ENCODE measurements at regions not wholly inside any gene's neighbourhood (a gene's known extent, or its start where the extent isn't known, plus 50 kb on each side); places are given as distances from the start of the nearest gene placed in this dataset.

DNA sequence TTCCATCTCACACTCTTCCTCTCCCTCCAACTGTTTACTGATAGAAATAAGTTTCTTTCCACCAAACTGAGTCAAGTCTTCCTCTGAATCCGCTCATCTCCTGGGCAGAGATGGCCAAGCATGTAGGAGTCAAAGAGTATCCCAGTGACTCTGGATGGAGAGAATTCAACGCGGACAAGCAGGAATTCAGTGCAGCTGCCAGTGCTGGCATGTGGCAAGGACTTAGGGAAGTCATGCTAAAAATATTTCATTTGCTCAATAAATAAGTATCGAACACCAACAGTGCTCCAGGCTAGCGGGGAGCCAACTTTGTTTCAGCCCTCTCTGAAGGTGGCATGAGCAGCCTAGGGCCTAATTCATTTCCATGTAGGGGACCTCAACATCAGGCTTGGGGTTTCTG is 351.6 kb upstream of the ZMIZ1 start:
- no peak for DNase-seq
- no peak overlapping the region for H3K4me3 ChIP-seq (ENCODE audit: low read length)
- no peaks in the 10 kb centered on the region for H3K27me3 ChIP-seq (ENCODE audit: control insufficient read depth, insufficient read depth, low read length)
- no peaks in the 10 kb centered on the region for H3K4me1 ChIP-seq (ENCODE audit: control insufficient read depth, insufficient read depth, low read length)
- no peaks in the 10 kb centered on the region for H3K9me3 ChIP-seq (ENCODE audit: control insufficient read depth, low read depth, low read length)
- no CpG with 5 or more reads among the region's 5 CpGs for WGBS (ENCODE audit: insufficient coverage, low lambda C conversion rate)
- no peak overlapping the region for H3K27ac ChIP-seq (ENCODE audit: low read length)
- no peaks in the 10 kb centered on the region for H3K36me3 ChIP-seq (ENCODE audit: control insufficient read depth, insufficient read depth, low read length)

- Histone ChIP-seq H3K4me1 (ENCODE audit: control insufficient read depth, insufficient read depth, low read length) (no peaks in the 10 kb centered on the region), H3K4me3 (ENCODE audit: low read length) (no peak overlapping the region), H3K27ac (ENCODE audit: low read length) (no peak overlapping the region), H3K9me3 (ENCODE audit: control insufficient read depth, low read depth, low read length) (no peaks in the 10 kb centered on the region), H3K36me3 (ENCODE audit: control insufficient read depth, insufficient read depth, low read length) (no peaks in the 10 kb centered on the region), H3K27me3 (ENCODE audit: control insufficient read depth, insufficient read depth, low read length) (no peaks in the 10 kb centered on the region)
- no CpG with 5 or more reads among the region's 2 CpGs for WGBS (ENCODE audit: insufficient coverage, low lambda C conversion rate)
- DNase-seq, result no peak
Measured at GRCh38 chr10:78718032-78718572, 350.7 kb upstream of the ZMIZ1 start.

- Histone ChIP-seq H3K4me3 (ENCODE audit: low read length) (no peak overlapping the region), H3K4me1 (ENCODE audit: control insufficient read depth, insufficient read depth, low read length) (no peaks in the 10 kb centered on the region), H3K27ac (ENCODE audit: low read length) (no peak overlapping the region), H3K27me3 (ENCODE audit: control insufficient read depth, insufficient read depth, low read length) (no peaks in the 10 kb centered on the region), H3K9me3 (ENCODE audit: control insufficient read depth, low read depth, low read length) (no peaks in the 10 kb centered on the region), H3K36me3 (ENCODE audit: control insufficient read depth, insufficient read depth, low read length) (no peaks in the 10 kb centered on the region)
- WGBS (ENCODE audit: insufficient coverage, low lambda C conversion rate), result no CpG with 5 or more reads among the region's 10 CpGs
- no peak for DNase-seq
Measured at GRCh38 chr10:78719276-78719675, 349.5 kb upstream of the ZMIZ1 start.

DNA sequence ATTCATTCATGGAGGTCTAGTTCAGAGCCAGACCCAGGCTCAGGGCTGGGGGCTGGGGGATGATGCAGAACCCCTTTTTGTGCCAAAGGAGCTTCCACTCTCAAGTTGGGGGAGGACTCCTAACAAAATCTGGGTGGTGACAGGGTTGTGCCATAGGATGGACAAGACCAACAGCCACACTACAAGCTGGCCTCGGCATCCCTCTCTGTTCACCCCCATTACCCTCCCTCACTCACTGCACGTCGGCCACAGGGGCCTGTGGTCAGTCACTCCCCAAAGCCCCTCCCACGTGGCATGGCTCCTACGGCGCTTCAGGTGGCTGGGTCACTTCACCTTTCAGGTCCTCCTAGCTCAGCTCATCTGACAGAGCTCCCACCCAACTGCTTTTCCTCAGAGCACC is 348.7 kb upstream of the ZMIZ1 start:
- Histone ChIP-seq H3K36me3 (ENCODE audit: control insufficient read depth, insufficient read depth, low read length) (no peaks in the 10 kb centered on the region), H3K4me3 (ENCODE audit: low read length) (no peak overlapping the region), H3K4me1 (ENCODE audit: control insufficient read depth, insufficient read depth, low read length) (no peaks in the 10 kb centered on the region), H3K9me3 (ENCODE audit: control insufficient read depth, low read depth, low read length) (no peaks in the 10 kb centered on the region), H3K27ac (ENCODE audit: low read length) (no peak overlapping the region), H3K27me3 (ENCODE audit: control insufficient read depth, insufficient read depth, low read length) (no peaks in the 10 kb centered on the region)
- no CpG with 5 or more reads among the region's 6 CpGs for WGBS (ENCODE audit: insufficient coverage, low lambda C conversion rate)
- DNase-seq, result no peak

GRCh38 chr10:78721231-78721630 is 347.5 kb upstream of the ZMIZ1 start:
- H3K4me3 ChIP-seq (ENCODE audit: low read length), result no peak overlapping the region
- no CpG with 5 or more reads among the region's 1 CpG for WGBS (ENCODE audit: insufficient coverage, low lambda C conversion rate)
- no peak overlapping the region for H3K27ac ChIP-seq (ENCODE audit: low read length)
- H3K36me3 ChIP-seq (ENCODE audit: control insufficient read depth, insufficient read depth, low read length), result no peaks in the 10 kb centered on the region
- H3K27me3 ChIP-seq (ENCODE audit: control insufficient read depth, insufficient read depth, low read length), result no peaks in the 10 kb centered on the region
- no peak for DNase-seq
- H3K9me3 ChIP-seq (ENCODE audit: control insufficient read depth, low read depth, low read length), result no peaks in the 10 kb centered on the region
- H3K4me1 ChIP-seq (ENCODE audit: control insufficient read depth, insufficient read depth, low read length), result no peaks in the 10 kb centered on the region

DNA sequence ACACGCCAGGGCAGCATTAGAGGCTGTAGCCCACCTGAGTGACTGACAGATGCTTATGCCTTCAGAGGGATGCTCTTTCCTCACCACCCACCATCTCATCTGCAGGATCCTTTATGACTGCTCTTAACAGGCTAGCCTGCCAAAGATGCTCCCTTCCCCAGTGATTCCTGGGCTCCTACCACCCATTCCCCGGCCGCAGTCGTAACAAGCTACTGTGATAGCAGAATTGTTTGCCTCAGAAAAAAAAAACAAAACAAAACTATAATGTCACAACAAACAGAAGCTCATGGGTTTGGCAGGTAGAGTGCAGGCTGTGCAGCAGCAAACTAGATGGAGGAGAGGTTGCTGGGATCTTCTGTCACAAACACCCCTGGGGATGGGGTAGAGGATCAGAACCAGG is 343.9 kb upstream of the ZMIZ1 start:
- Histone ChIP-seq H3K27me3 (ENCODE audit: control insufficient read depth, insufficient read depth, low read length) (no peaks in the 10 kb centered on the region), H3K36me3 (ENCODE audit: control insufficient read depth, insufficient read depth, low read length) (no peaks in the 10 kb centered on the region), H3K4me3 (ENCODE audit: low read length) (no peak overlapping the region), H3K4me1 (ENCODE audit: control insufficient read depth, insufficient read depth, low read length) (no peaks in the 10 kb centered on the region), H3K27ac (ENCODE audit: low read length) (no peak overlapping the region), H3K9me3 (ENCODE audit: control insufficient read depth, low read depth, low read length) (no peaks in the 10 kb centered on the region)
- 100% methylated on average over 3 of the region's 4 CpGs for WGBS (ENCODE audit: insufficient coverage, low lambda C conversion rate)
- no peak for DNase-seq

DNA sequence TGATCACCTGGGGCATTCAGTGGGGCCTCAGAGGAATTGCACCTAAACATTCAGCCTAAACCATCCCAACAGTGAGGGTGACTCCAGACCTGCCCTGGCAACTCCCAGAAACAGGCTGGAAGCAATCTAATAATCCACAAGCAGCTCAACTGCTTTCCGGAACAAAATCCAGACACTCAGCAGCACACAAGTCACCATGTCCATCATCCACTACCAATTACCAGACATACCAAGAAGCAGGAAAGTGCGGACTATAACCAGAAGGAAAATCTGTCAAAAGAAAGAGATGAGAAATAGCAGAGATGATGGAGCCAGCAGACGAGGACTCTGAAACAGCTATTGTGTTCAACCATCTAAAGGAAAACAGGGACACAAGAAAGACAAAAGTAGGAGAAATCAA is 342.6 kb upstream of the ZMIZ1 start:
- H3K36me3 ChIP-seq (ENCODE audit: control insufficient read depth, insufficient read depth, low read length), result no peaks in the 10 kb centered on the region
- no peak overlapping the region for H3K27ac ChIP-seq (ENCODE audit: low read length)
- H3K4me3 ChIP-seq (ENCODE audit: low read length), result no peak overlapping the region
- no peaks in the 10 kb centered on the region for H3K27me3 ChIP-seq (ENCODE audit: control insufficient read depth, insufficient read depth, low read length)
- WGBS (ENCODE audit: insufficient coverage, low lambda C conversion rate), result 95% methylated on average over 2 of the region's 3 CpGs
- no peaks in the 10 kb centered on the region for H3K9me3 ChIP-seq (ENCODE audit: control insufficient read depth, low read depth, low read length)
- DNase-seq, result no peak
- no peaks in the 10 kb centered on the region for H3K4me1 ChIP-seq (ENCODE audit: control insufficient read depth, insufficient read depth, low read length)

DNA sequence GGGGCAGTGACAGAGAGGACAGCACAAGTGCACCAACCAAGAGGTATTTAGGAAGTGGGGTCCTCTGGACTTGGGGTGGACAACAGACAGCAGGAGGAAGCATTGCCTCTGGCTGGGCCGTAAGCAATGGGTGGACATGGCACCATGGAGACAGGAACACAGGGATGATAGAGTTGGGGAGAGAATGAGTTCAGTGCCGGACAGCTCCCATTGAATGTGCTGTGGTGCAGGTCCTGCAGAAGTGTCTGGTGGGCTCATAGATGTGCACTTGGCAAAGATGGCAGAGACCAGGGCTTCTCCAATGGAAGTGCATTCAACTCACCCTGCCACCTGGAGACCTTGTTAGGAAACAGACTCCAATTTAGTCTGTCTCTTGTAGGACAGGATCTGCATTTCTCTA is 341.5 kb upstream of the ZMIZ1 start:
- WGBS (ENCODE audit: insufficient coverage, low lambda C conversion rate), result no CpG with 5 or more reads among the region's 2 CpGs
- no peak for DNase-seq
- Histone ChIP-seq H3K9me3 (ENCODE audit: control insufficient read depth, low read depth, low read length) (no peaks in the 10 kb centered on the region), H3K27me3 (ENCODE audit: control insufficient read depth, insufficient read depth, low read length) (no peaks in the 10 kb centered on the region), H3K27ac (ENCODE audit: low read length) (no peak overlapping the region), H3K4me1 (ENCODE audit: control insufficient read depth, insufficient read depth, low read length) (no peaks in the 10 kb centered on the region), H3K4me3 (ENCODE audit: low read length) (no peak overlapping the region), H3K36me3 (ENCODE audit: control insufficient read depth, insufficient read depth, low read length) (no peaks in the 10 kb centered on the region)

GRCh38 chr10:78727728-78728127 is 341.0 kb upstream of the ZMIZ1 start:
- Histone ChIP-seq H3K36me3 (ENCODE audit: control insufficient read depth, insufficient read depth, low read length) (no peaks in the 10 kb centered on the region), H3K27me3 (ENCODE audit: control insufficient read depth, insufficient read depth, low read length) (no peaks in the 10 kb centered on the region), H3K27ac (ENCODE audit: low read length) (no peak overlapping the region), H3K4me3 (ENCODE audit: low read length) (no peak overlapping the region), H3K9me3 (ENCODE audit: control insufficient read depth, low read depth, low read length) (no peaks in the 10 kb centered on the region), H3K4me1 (ENCODE audit: control insufficient read depth, insufficient read depth, low read length) (no peaks in the 10 kb centered on the region)
- no peak for DNase-seq
- WGBS (ENCODE audit: insufficient coverage, low lambda C conversion rate), result no CpG with 5 or more reads among the region's 3 CpGs

GRCh38 chr10:78728176-78728575 is 340.6 kb upstream of the ZMIZ1 start:
- DNase-seq, result no peak
- Histone ChIP-seq H3K4me1 (ENCODE audit: control insufficient read depth, insufficient read depth, low read length) (no peaks in the 10 kb centered on the region), H3K9me3 (ENCODE audit: control insufficient read depth, low read depth, low read length) (no peaks in the 10 kb centered on the region), H3K4me3 (ENCODE audit: low read length) (no peak overlapping the region), H3K36me3 (ENCODE audit: control insufficient read depth, insufficient read depth, low read length) (no peaks in the 10 kb centered on the region), H3K27ac (ENCODE audit: low read length) (no peak overlapping the region), H3K27me3 (ENCODE audit: control insufficient read depth, insufficient read depth, low read length) (no peaks in the 10 kb centered on the region)
- WGBS (ENCODE audit: insufficient coverage, low lambda C conversion rate), result 67% methylated on average over 1 of the region's 2 CpGs

DNA sequence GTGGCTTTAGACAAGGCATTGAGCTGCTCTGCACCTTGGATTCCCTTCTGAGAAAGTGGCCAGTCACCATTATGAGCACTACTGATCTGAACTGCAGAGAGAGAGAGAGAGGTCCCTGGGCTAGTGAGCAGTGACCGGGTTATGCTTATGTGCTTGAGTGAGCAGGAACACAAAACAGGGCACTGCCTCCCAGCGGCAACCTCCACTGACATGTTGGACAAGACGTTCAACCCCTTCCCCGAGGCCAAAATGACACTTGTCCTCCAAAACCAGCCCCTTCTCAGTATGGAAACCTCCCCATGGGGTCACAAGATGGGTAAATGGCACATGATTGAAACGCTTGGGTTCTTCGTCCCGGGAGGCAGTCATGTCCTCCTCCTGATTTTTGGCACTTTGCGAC is 339.4 kb upstream of the ZMIZ1 start:
- WGBS (ENCODE audit: insufficient coverage, low lambda C conversion rate), result no CpG with 5 or more reads among the region's 8 CpGs
- no peak for DNase-seq
- H3K4me1 ChIP-seq (ENCODE audit: control insufficient read depth, insufficient read depth, low read length), result no peaks in the 10 kb centered on the region
- H3K27me3 ChIP-seq (ENCODE audit: control insufficient read depth, insufficient read depth, low read length), result no peaks in the 10 kb centered on the region
- H3K9me3 ChIP-seq (ENCODE audit: control insufficient read depth, low read depth, low read length), result no peaks in the 10 kb centered on the region
- no peak overlapping the region for H3K4me3 ChIP-seq (ENCODE audit: low read length)
- H3K27ac ChIP-seq (ENCODE audit: low read length), result no peak overlapping the region
- no peaks in the 10 kb centered on the region for H3K36me3 ChIP-seq (ENCODE audit: control insufficient read depth, insufficient read depth, low read length)
